ENCODE measurements at regions not wholly inside any gene's neighbourhood (a gene's known extent, or its start where the extent isn't known, plus 50 kb on each side); places are given as distances from the start of the nearest gene placed in this dataset.

DNA sequence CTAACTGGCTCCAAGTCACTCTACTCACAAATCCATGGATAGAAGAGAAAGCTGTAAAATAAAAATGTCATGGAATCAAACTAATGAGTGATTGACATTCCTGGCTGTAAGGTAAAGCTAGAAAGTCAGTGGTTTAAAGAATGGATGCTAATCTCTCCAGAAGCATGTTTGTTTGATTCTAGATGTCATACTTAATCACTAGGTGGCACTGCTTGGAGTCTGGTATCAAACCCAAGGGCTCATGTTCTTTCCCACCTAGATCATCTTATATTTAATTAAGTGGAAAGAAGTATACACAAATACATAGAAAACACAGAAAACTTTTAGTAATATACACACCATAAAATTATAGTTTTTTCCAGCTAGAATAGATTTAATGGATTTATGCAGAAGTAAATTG, 2666.6 kb downstream of the PCDH7 start:
- intact Hi-C loops (cut with micrococcal nuclease; ENCODE audit: unreplicated experiment): no loop called here
- Mint-ChIP-seq H3K4me3 (ENCODE audit: low read depth, unreplicated experiment) (no peak overlapping the region), H3K27ac (ENCODE audit: unreplicated experiment) (no peak overlapping the region), H3K9me3 (ENCODE audit: low read depth, unreplicated experiment) (peaks cover 4% of the 10 kb centered on the region), H3K27me3 (ENCODE audit: unreplicated experiment) (no peaks in the 10 kb centered on the region), H3K36me3 (ENCODE audit: insufficient read depth, unreplicated experiment) (no peaks in the 10 kb centered on the region), H3K4me1 (ENCODE audit: low read depth, unreplicated experiment) (no peaks in the 10 kb centered on the region)
- TF ChIP-seq, protein P1, sequence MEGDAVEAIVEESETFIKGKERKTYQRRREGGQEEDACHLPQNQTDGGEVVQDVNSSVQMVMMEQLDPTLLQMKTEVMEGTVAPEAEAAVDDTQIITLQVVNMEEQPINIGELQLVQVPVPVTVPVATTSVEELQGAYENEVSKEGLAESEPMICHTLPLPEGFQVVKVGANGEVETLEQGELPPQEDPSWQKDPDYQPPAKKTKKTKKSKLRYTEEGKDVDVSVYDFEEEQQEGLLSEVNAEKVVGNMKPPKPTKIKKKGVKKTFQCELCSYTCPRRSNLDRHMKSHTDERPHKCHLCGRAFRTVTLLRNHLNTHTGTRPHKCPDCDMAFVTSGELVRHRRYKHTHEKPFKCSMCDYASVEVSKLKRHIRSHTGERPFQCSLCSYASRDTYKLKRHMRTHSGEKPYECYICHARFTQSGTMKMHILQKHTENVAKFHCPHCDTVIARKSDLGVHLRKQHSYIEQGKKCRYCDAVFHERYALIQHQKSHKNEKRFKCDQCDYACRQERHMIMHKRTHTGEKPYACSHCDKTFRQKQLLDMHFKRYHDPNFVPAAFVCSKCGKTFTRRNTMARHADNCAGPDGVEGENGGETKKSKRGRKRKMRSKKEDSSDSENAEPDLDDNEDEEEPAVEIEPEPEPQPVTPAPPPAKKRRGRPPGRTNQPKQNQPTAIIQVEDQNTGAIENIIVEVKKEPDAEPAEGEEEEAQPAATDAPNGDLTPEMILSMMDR (IDR thresholded peaks at IDR 0.05; ENCODE audit: unreplicated experiment): no peak
- no peak for DNase-seq
- no TSS peak for BruUV-seq (replicated peaks)
- CTCF ChIA-PET: no interaction called here

GRCh38 chr4:33390976-33391375, 2670.8 kb downstream of the PCDH7 start:
- intact Hi-C loops (cut with micrococcal nuclease; ENCODE audit: unreplicated experiment): no loop called here
- BruUV-seq (replicated peaks): no TSS peak
- CTCF ChIA-PET: no interaction called here
- Mint-ChIP-seq H3K36me3 (ENCODE audit: insufficient read depth, unreplicated experiment) (no peaks in the 10 kb centered on the region), H3K27me3 (ENCODE audit: unreplicated experiment) (no peaks in the 10 kb centered on the region), H3K4me3 (ENCODE audit: low read depth, unreplicated experiment) (no peak overlapping the region), H3K4me1 (ENCODE audit: low read depth, unreplicated experiment) (no peaks in the 10 kb centered on the region), H3K9me3 (ENCODE audit: low read depth, unreplicated experiment) (no peaks in the 10 kb centered on the region), H3K27ac (ENCODE audit: unreplicated experiment) (no peak overlapping the region)
- DNase-seq: no peak
- TF ChIP-seq, protein P1 (IDR thresholded peaks at IDR 0.05; ENCODE audit: unreplicated experiment): no peak

GRCh38 chr4:33395731-33396485, 2675.7 kb downstream of the PCDH7 start:
- BruUV-seq (replicated peaks): no TSS peak
- intact Hi-C loops (cut with micrococcal nuclease; ENCODE audit: unreplicated experiment): no loop called here
- Mint-ChIP-seq H3K9me3 (ENCODE audit: low read depth, unreplicated experiment) (peaks cover 3% of the 10 kb centered on the region), H3K27ac (ENCODE audit: unreplicated experiment) (no peak overlapping the region), H3K4me1 (ENCODE audit: low read depth, unreplicated experiment) (no peaks in the 10 kb centered on the region), H3K36me3 (ENCODE audit: insufficient read depth, unreplicated experiment) (no peaks in the 10 kb centered on the region), H3K27me3 (ENCODE audit: unreplicated experiment) (no peaks in the 10 kb centered on the region), H3K4me3 (ENCODE audit: low read depth, unreplicated experiment) (no peak overlapping the region)
- TF ChIP-seq, protein P1 (IDR thresholded peaks at IDR 0.05; ENCODE audit: unreplicated experiment): no peak
- no peak for DNase-seq
- CTCF ChIA-PET: no interaction called here

- H3K27me3 Mint-ChIP-seq (ENCODE audit: unreplicated experiment): no peaks in the 10 kb centered on the region
- H3K27ac Mint-ChIP-seq (ENCODE audit: unreplicated experiment): no peak overlapping the region
- peaks cover 6% of the 10 kb centered on the region for H3K9me3 Mint-ChIP-seq (ENCODE audit: low read depth, unreplicated experiment)
These were observed 2680.3 kb downstream of the PCDH7 start for GRCh38 chr4:33400504-33400903.

More at GRCh38 chr4:33400504-33400903, 2680.3 kb downstream of the PCDH7 start:
- no peaks in the 10 kb centered on the region for H3K4me1 Mint-ChIP-seq (ENCODE audit: low read depth, unreplicated experiment)
- no peak for DNase-seq
- no peaks in the 10 kb centered on the region for H3K36me3 Mint-ChIP-seq (ENCODE audit: insufficient read depth, unreplicated experiment)
- no peak overlapping the region for H3K4me3 Mint-ChIP-seq (ENCODE audit: low read depth, unreplicated experiment)
- TF ChIP-seq, protein P1 (IDR thresholded peaks at IDR 0.05; ENCODE audit: unreplicated experiment): no peak
- no TSS peak for BruUV-seq (replicated peaks)
- intact Hi-C loops (cut with micrococcal nuclease; ENCODE audit: unreplicated experiment): no loop called here
- CTCF ChIA-PET: no interaction called here

All from Calu3 (cell line).